Uterus (tissue), 3 donors: ENCODE measurements at regions not wholly inside any gene's neighbourhood (a gene's known extent, or its start where the extent isn't known, plus 50 kb on each side); places are given as distances from the start of the nearest gene placed in this dataset.

Experiments
- DNase-seq, 2 donors: peaks; one replicate each; pipeline ENCODE4 v3.0.0-alpha.2; 2019 to 2020
- H3K27ac ChIP-seq, 2 donors: fragments of 200-600 bp; sonication (generic); 1 replicate in 1 of 2; 2 replicates in 1 of 2; pipeline ENCODE4 v1.5.1; 2016 to 2018
- H3K27me3 ChIP-seq, 2 donors: fragments of 200-600 bp; sonication (generic); one replicate each; pipeline ENCODE4 v1.5.1; 2018 to 2019; ENCODE audit warnings: control low read depth in 1 of 2
- H3K36me3 ChIP-seq, 2 donors: fragments of 200-600 bp; sonication (generic); one replicate each; pipeline ENCODE4 v1.5.1; 2019; ENCODE audit warnings: control low read depth in 1 of 2
- H3K4me1 ChIP-seq, 2 donors: fragments of 200-600 bp; sonication (generic); one replicate each; pipeline ENCODE4 v1.5.1; 2018 to 2019; ENCODE audit warnings: control low read depth in 1 of 2
- H3K4me3 ChIP-seq, 2 donors: fragments of 200-600 bp; sonication (generic); 1 replicate in 1 of 2; 2 replicates in 1 of 2; pipeline ENCODE4 v1.5.1; 2018 to 2019; ENCODE audit warnings: mild to moderate bottlenecking in 1 of 2
- H3K9me3 ChIP-seq, 2 donors: fragments of 200-600 bp; sonication (generic); one replicate each; pipeline ENCODE4 v1.5.1; 2019; ENCODE audit warnings: control low read depth in 1 of 2
- POLR2A ChIP-seq, 2 donors: fragments of 450-650 bp; IDR thresholded peaks; one replicate each; pipeline ENCODE4 v1.6.1; 2016; ENCODE audit warnings: antibody characterized with exemption in 2 of 2, mild to moderate bottlenecking in 1 of 2, moderate library complexity in 1 of 2
- intact Hi-C: fragments of 100-400 bp; cut with DNase I; formaldehyde crosslinking; loops from one replicate; pipeline ENCODE4 v1.15.1; 2023; ENCODE audit warnings: low total_unique reads
- TF ChIP-seq, protein P1 (sequence below), 4 experiments: fragments of 200-600 bp in 2 of 4; fragments of 450-650 bp in 2 of 4; sonication (generic) in 2 of 4; IDR thresholded peaks; one replicate each; pipeline ENCODE4 v1.5.1; 2016 to 2019; ENCODE audit warnings: antibody characterized with exemption in 4 of 4, mild to moderate bottlenecking in 2 of 4, moderate library complexity in 1 of 4
- donor health status: DM: yes; HTN: yes; CAD: no.

DNA sequence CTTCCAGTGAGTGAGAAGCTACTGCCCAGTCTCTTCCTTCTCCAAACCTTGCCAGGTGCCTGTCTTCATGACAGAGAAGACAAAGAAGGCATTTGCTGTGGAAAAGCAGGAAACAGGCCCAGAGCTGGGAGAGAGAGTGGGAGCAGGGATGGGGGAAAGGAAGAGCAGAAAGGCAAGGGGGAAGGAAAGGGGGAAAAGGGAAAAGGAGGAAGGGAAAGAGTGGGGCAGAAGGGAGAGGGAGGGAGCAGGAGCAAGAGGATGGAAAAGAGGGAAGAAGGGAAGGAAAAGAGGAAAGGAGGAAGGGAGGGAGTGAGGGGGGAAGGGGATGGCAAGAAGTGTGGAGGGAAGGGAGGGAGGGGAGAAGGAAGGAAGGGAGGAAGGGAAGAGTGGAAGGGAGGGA is 121.2 kb upstream of the LINGO1 start:
- no peak overlapping the region for H3K4me3 ChIP-seq
- intact Hi-C loops, result no loop called here
- no peaks in the 10 kb centered on the region for H3K4me1 ChIP-seq
- TF ChIP-seq POLR2A (IDR thresholded peaks at IDR 0.05), result no peak
- TF ChIP-seq, protein P1, sequence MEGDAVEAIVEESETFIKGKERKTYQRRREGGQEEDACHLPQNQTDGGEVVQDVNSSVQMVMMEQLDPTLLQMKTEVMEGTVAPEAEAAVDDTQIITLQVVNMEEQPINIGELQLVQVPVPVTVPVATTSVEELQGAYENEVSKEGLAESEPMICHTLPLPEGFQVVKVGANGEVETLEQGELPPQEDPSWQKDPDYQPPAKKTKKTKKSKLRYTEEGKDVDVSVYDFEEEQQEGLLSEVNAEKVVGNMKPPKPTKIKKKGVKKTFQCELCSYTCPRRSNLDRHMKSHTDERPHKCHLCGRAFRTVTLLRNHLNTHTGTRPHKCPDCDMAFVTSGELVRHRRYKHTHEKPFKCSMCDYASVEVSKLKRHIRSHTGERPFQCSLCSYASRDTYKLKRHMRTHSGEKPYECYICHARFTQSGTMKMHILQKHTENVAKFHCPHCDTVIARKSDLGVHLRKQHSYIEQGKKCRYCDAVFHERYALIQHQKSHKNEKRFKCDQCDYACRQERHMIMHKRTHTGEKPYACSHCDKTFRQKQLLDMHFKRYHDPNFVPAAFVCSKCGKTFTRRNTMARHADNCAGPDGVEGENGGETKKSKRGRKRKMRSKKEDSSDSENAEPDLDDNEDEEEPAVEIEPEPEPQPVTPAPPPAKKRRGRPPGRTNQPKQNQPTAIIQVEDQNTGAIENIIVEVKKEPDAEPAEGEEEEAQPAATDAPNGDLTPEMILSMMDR (IDR thresholded peaks at IDR 0.05), result no peak
- H3K27ac ChIP-seq, result no peak overlapping the region
- H3K27me3 ChIP-seq, result no peaks in the 10 kb centered on the region
- no peak for DNase-seq
- no peaks in the 10 kb centered on the region for H3K36me3 ChIP-seq
- no peaks in the 10 kb centered on the region for H3K9me3 ChIP-seq

DNA sequence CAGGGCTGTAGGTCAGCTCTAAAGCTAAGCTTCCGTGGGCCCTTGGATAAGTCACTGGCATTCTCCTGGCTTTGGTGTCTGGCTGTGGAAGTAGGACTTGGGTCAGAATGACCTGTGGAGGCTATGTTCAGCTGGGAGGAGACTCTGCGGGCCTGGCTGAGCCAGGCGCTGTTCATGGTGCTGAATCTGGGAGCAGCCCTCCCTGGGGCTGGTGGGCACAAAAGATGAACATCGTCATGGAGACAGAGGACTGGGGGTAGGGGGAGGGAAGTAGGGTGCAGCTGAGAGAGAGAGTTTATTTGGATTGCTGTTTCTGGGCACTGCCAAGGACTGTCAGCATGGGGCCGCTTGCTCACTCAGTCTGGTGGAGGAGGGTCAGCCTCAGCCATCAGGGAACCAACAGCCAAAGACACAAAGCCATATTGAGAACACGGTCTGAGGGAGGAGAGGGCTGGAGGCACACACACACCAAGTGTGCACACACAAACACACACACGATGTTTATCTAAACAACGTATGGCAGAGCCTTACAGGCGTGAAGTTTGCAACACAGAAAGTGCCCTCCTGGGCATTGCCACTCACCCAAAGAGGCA is 120.7 kb upstream of the LINGO1 start:
- no peak for TF ChIP-seq POLR2A (IDR thresholded peaks at IDR 0.05)
- TF ChIP-seq, protein P1 (IDR thresholded peaks at IDR 0.05), result no peak
- H3K36me3 ChIP-seq, result no peaks in the 10 kb centered on the region
- no peaks in the 10 kb centered on the region for H3K4me1 ChIP-seq
- H3K27me3 ChIP-seq, result no peaks in the 10 kb centered on the region
- no peak for DNase-seq
- H3K27ac ChIP-seq, result no peak overlapping the region
- intact Hi-C loops, result no loop called here
- H3K4me3 ChIP-seq, result no peak overlapping the region
- H3K9me3 ChIP-seq, result no peaks in the 10 kb centered on the region

DNA sequence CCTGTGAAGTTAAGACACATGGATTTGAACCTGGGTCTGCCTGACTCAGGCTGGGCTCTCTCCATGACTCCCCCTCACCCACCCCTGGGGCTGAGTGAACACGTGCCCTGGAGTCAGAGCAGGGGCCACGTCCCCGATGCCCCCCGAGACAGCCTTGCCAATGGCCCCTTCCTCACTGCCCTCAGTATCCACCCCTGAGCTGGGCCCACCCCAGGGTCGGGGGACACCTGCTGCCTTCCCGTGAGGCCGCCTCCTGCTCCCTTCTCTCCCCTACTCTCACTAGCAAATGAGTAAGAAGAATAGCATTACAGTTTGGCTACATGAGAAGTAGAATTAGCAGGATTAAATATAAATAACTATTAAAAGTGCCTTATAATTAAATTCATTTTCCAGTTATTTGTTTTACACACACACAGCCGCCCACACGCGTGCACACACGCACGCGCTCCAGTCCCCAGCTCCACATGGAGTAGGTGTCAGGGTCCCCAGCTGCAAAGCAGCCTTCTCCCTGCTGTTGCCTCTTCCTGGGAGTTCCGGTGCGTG is 117.4 kb upstream of the LINGO1 start:
- no peak for TF ChIP-seq POLR2A (IDR thresholded peaks at IDR 0.05)
- TF ChIP-seq, protein P1 (IDR thresholded peaks at IDR 0.05), result no peak
- intact Hi-C loops, result no loop called here

DNA sequence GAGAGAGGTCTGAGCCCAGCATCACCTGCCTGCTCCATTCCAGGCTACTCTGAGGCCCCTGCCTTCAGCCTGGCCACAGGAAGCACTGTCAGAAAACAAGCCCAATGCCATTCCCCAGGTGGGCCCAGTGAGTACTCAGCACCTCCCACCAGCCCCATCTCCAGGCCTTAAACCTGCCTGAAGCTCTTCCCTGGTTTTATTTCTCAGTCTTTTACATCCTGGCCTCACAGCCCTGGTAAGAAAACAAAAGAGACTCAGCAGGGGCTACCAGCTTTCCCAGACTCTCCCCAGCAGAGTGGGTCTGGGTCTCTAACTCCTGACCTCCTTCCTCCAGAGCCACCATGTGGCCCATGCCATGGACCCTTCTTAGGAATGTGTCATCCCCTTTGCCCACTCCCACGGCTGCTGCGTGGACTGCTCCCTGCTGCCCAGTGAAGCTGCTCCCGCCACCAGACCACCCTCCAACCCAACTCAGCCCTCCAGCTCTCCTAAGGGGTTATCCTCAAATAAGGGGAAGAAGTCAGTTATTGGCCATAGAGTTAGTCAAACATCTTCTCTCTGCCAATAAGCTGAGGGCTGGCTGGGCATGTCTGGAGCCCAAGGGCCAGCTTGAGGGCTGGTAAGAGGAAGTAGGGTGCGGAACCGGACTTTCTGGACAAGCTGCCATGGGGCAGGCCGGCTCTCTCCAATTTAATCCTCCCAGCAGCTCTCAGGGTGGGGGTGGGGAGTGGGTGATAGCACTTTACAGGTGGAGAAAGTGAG is 116.7 kb upstream of the LINGO1 start:
- Histone ChIP-seq H3K27me3 (no peaks in the 10 kb centered on the region), H3K27ac (no peak overlapping the region), H3K4me1 (peaks cover 0 to 2% of the 10 kb centered on the region in 2 donors), H3K36me3 (no peaks in the 10 kb centered on the region), H3K4me3 (no peak overlapping the region), H3K9me3 (no peaks in the 10 kb centered on the region)
- no peak for DNase-seq
- no peak for TF ChIP-seq POLR2A (IDR thresholded peaks at IDR 0.05)
- TF ChIP-seq, protein P1 (IDR thresholded peaks at IDR 0.05), result no peak
- intact Hi-C loops, result no loop called here

More for the DNA sequence above, 117.4 kb upstream of the LINGO1 start:
- H3K4me3 ChIP-seq, result no peak overlapping the region
- H3K9me3 ChIP-seq, result no peaks in the 10 kb centered on the region
- H3K27me3 ChIP-seq, result no peaks in the 10 kb centered on the region
- H3K27ac ChIP-seq, result no peak overlapping the region
- H3K4me1 ChIP-seq, result peaks cover 0 to 2% of the 10 kb centered on the region in 2 donors
- no peaks in the 10 kb centered on the region for H3K36me3 ChIP-seq
- DNase-seq, result no peak
